ENCODE measurements at regions not wholly inside any gene's neighbourhood (a gene's known extent, or its start where the extent isn't known, plus 50 kb on each side); places are given as distances from the start of the nearest gene placed in this dataset.
A peak's percentile ranks its signal among the peaks of the same experiment; 100 is the strongest.

DNA sequence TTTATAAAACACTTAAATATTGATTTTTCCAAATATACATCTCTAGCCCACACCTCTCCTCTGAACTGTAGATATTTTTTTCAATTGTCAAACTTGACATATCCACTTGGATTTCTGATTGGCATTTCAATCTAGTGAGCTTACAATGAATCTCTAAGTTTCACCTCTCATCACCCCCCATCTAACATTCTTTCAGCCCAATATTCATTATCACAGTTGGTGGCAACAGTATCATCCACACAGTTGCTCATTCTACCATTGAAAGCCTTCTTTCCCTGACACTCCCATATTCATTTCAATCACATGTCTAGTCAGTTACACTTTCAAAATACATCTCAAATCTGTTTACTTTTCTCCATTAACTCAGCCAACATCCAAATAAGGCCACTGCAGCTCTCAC lies 385.2 kb downstream of the PCDH20 start:
- no peak for DNase-seq (ENCODE audit: low spot score)

DNA sequence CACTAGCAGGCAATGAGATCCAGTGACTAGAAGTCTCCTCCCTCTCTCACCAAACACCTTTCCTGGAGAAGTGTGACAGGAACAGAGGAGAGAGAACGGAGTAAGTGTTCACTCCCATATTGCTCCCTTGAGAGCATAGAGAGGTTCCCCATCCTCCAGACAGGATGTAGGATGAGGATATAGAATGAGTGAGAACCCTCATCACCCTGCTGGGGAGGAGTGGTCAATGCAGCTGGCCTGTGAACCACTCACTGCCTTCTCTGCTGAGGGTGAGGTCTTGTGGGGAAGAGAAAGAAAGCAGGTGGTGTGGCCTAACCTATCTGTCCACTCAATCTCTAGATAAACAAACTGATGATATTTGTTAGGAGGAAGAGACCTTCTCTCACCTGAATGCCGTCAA lies 386.6 kb downstream of the PCDH20 start:
- no peak for DNase-seq (ENCODE audit: low spot score)

DNA sequence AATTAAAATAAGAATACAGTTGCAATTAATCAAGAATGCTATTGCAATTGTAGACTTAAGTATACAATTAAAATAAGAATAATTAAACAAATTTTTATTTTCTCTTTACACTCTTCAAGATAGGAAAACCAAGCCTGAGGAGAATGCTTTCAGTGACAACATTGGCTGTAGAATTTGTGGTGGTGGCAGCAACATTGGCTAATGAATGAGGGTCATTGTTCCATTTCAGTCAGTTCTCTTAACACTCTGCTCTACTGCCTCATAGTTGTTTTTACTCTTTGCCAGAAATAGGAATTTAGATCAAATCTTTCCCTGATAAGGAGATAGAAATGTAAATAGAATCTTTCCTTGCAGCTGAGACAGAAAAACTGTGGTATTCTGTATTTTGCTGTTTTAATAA lies 391.6 kb downstream of the PCDH20 start:
- no peak for DNase-seq (ENCODE audit: low spot score)

DNA sequence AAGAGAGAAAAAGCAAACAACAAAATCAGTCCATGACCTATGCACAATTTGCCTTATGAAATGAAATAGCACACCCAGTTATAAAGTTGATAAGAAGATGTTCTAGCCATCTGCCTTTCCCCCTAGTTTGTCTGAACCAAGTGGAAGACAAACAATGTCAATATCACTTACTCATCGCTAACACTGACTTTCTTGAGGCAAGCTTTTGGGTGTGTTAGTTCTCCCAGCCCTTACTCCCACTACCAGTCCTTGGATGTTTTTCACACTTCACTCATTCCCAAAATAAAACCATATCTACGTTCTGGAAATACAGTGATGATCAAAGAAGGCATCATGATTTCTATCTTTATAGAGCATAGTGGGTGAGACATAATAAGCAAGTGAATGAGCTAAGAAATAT lies 393.8 kb downstream of the PCDH20 start:
- no peak for DNase-seq (ENCODE audit: low spot score)

DNA sequence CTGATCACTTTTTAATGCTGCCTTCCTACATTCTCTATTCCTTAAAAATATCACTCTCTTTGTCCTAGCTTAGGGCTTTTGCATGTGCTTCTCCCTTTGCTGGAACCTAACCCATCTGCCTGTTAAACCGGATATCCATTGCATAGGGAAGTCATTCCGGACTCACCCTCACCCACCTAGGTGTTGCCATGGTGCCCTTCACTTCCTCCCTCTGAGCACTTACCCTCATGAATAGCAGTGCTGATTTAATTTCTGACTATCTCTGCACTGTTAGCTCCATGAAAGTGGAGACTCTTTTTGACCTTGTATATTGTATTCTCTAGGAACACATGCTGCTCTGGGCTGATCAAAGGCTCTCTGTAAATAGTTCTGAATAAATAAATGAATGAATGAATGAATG lies 401.9 kb downstream of the PCDH20 start:
- no peak for DNase-seq (ENCODE audit: low spot score)

DNA sequence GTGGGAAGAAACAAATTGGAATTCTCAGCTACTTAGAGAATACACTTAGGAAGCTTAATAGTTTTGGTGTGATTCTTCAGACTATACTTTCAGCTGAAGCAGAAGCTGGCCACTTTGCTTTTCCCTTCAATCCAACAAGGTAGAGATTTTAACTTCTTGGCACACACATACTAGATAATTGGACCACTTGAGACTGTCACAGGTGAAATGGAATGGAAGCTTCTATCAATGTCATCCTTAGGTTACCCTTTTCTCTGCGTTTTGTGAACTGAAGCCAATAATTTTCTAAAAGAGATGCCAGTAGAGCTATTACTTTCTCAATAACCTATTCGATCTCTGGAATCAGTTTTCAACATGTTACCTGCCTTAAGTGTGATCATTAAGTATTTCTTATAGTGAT lies 405.3 kb downstream of the PCDH20 start:
- no peak for DNase-seq (ENCODE audit: low spot score)

DNA sequence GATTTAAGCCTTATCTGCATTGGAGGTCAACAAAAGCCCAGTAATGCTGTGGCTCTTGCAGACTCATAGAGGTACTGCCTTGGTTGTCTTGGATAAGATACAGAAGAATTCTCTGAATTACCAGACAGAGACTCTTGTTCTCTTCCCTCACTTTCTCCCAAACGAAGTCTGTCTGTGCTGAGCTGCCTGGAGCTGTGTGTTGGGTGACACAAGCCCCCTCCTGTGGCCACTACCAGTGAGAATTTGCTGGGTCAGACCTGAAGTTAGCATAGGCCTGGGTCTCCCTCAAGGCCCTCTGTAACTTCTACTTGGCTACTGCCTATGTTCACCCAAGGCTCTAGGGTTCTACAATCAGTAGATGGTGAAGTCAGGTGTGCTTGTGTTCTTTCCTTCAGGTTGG lies 413.0 kb downstream of the PCDH20 start:
- no peak for DNase-seq (ENCODE audit: low spot score)

DNA sequence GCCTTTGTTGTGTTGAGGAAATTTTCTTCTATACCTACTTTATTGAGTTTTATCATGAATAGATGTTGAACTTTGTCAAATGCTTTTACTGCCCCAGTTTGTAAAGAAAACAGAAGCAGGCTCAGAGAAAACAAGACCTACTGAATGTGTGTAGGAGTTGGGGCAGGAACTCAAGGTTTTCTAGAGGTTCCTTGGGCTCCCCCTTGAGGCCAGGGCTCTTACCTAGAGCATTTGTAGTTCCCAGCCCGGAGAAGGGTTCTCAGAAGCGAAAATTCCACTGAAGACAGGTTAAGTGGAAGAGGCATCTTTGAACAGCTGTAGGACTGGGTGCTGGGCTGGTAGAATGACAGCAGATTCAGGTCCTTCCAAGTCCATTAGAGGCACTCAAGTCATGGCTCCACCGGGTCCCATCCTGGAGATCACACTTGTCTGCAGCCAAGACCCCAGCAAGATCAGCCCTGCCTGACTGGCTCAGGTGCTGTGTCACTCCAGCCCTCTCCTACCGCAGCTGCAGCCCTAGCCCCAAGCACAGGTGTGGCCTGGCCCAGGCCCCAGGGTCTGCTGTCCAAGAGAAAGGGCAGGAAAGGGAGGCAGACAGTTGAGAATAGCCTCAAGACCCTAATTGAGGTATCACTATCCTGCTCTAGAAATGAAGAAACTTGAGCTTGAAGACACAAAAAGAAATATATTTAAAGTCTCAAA lies 425.5 kb downstream of the PCDH20 start:
- DNase-seq (ENCODE audit: low spot score) = no peak

DNA sequence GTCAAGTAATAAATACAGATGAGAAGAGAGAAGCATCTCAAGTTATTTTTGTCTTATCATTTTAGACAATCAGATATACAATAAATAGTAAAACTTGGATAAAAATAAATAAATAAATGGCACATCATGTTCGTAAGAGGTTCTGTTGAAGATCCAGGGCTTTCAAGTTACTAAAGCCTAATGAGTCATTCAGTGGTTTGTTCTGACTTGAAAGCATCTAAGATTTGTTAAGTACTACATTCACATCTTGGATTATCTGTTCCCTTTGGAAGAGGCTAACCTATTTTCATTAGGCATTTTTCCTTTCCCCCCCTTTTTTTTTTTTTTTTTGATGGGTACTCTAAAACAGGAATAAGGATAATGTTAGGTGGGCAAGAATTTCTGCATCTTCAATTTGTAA lies 429.3 kb downstream of the PCDH20 start:
- DNase-seq (ENCODE audit: low spot score) = no peak

DNA sequence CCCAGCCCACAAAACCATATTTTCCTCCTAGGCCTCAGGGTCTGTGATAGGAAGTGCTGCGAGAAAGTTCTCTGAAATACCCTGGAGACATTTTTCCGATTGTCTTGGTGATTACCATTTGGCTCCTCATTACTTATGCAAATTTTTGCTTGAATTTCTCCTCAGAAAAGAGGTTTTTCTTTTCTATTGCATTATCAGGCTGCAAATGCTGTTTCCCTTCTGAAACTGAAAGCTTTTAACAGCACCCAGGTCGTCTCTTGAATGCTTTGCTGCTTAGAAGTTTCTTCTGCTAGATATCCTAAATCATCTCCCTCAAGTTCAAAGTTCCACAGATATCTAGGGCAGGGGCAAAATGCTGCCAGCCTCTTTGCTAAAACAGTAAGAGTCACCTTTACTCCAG lies 434.2 kb downstream of the PCDH20 start:
- no peak for DNase-seq (ENCODE audit: low spot score)

DNA sequence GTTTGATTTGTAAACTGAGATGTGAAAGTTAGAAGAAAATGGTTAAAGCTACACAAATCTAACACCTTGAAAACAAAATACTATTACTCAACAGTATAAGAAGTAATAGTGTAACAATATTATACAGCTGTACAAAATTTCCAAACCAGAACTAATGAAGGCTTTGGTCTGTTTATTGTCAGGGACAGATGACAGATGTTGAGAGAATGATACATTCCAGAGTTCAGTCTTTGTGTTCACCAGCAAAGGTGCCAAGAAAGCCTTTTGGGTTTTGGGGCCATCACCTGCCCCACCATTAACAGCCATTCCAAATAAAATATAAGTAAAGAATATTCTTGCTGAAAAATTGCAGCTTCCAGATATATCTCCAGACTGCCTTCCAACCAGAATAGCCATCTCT lies 439.3 kb downstream of the PCDH20 start:
- no peak for DNase-seq (ENCODE audit: low spot score)

DNA sequence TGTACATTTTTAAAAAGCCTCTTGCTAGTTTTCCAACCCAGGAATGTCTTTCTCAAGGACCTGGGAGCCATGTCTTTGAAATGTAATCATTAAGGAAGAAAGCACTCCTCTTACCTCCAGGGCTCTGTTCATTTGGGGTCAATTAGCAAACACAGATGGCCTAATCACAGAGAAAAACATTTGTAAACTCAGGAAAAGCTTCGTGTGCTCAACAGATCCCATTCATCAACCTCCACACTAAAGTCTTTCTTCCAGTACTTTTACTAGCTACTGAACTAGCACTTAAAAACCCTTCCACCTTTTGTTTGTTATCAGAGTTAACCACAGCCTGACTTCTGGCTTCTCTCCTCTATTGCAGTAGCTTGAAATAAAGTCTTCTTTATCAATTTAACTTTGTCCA lies 441.4 kb downstream of the PCDH20 start:
- DNase-seq (ENCODE audit: low spot score) = no peak

DNA sequence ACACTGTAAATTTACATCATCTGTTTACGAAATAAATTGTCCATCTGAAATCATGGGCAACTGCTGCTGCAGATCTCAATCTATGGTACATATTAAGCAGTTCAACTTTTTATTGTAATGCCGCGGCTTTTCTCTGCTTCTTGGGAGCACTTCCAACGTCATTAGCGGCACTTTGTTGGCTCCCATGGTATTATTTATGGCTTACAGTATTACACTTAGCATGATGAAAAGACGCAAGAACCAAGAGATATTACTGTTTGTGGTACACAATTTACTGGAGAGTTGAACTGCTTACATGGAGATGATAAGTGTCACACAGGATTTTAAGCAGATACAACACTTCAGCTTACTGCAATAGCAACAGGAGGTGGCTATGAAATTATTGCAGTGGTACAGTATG lies 442.1 kb downstream of the PCDH20 start:
- DNase-seq (ENCODE audit: low spot score) = no peak

DNA sequence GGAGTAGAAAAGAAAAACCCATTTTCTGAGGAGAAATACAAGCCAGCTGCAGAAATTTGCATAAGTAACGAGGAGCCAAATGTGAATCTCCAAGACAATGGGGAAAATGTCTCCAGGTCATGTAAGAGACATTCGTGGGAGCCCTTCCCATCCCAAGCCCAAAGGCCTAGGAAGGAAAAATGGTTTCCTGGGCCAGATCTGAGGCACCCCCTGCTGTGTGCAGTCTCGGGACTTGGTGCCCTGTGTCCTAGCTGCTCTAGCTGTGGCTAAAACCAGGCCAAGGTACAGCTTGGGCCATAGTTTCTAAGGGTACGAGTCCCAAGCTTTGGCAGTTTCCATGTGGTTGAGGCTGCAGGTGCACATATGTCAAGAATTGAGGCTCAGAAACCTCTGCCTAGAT lies 444.9 kb downstream of the PCDH20 start:
- no peak for DNase-seq (ENCODE audit: low spot score)

DNA sequence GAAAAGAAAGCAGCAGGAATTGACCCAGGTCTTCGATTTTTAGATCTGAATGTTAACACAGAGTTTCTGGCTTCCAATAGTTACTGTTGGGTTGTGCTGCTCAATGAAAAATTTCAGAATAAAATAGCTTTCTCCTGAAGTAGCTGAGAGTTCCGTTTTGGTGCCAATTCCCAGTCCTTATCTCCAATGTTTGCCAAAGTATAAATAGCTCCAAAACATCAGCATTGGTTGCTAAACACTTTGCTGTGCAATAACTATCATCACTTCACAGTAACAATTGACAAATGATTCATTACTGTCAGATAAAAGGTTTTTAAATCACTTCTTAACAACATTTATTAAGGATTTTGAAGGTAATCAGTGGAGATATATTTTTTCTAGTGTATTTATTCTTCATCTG lies 446.0 kb downstream of the PCDH20 start:
- no peak for DNase-seq (ENCODE audit: low spot score)

DNA sequence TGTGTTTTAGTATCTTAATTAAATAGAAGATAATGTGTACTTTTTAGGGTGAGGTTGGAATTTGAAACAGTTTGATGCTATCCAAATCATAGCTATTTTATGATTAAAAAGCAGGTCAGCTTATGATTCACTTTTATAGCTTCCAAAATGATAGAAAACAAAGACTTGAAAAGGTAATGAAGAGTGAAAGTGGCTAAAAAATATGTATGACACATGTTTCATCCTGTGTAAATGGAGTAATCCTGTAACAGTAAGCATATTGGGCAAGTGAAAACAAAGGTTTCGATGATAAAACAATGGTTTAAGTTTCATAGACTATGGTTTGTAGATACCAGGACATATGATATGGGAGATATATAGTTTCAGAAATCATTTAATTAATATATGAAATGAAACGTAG lies 456.2 kb downstream of the PCDH20 start:
- no peak for DNase-seq (ENCODE audit: low spot score)

DNA sequence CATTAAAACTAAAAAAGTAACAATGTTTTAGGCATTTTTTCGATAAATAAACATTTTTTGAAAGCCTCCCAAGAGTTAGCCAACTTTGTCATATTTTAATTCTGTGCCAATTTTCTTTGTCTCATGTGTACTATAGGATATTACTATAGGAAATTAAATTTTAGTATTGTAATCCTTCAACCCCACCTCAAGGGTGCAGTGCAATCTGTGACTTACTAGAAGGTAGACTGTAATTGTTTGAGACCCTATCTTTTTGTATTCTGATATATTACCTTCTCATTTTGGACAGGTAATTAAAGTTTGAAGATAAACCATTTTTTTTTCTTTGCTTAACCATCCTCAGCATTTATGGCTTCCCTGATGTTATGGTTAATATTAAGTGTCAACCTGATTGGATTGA lies 457.8 kb downstream of the PCDH20 start:
- no peak for DNase-seq (ENCODE audit: low spot score)

DNA sequence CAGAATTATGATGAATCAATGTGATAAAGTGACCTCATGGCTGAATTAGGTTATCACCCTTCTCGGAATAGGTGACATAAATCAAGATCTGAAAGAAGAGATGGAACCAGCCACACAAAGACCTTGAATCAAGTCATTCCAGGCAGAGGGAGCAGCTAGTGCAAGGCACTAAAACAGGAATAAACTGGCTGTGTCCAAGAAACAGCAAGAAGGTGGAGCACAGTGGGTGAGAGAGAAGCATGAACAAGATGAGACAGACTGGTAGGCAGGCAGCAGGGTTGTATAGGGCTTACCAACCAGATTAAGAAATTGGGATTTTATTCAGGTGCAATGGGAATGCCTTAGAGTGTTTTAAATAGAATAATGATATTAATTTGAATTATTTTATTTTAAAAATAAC lies 470.3 kb downstream of the PCDH20 start:
- no peak for DNase-seq (ENCODE audit: low spot score)

DNA sequence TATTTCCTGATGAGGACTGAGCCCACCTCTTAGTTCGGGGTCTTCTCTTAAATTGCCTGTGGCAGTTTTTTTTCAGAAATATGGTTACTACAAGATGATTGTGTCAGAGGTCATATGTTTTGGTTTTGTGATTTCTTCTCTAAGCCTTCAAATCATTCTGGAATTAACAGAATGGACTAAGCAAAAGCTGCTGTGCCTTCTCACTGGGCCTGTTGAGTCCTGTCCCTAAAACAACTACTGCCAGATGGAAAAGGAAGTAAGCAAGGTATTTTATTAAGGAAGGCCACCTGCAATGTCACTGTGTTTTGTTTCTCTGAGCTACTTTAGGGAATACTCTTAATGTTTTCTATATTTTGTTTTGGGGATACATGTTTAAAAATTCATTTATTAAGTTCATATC lies 470.8 kb downstream of the PCDH20 start:
- no peak for DNase-seq (ENCODE audit: low spot score)

DNA sequence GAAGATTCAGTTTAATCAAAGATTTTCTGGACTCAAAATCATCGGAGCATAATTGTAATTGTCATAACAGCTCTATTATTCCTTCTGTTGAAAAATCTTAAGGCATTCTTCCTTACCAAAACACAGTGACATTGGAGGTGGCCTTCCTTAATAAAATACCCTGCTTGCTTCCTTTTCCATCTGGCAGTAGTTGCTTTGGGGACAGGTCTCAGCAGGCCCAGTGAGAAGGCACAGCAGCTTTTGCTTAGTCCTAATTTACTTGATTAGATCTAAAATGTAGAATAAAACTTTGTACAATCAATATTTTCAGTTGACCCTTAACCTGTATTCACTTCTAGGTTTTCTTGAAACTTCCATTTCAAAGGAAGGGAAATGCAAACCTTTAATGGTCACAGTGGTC lies 471.6 kb downstream of the PCDH20 start:
- no peak for DNase-seq (ENCODE audit: low spot score)

DNA sequence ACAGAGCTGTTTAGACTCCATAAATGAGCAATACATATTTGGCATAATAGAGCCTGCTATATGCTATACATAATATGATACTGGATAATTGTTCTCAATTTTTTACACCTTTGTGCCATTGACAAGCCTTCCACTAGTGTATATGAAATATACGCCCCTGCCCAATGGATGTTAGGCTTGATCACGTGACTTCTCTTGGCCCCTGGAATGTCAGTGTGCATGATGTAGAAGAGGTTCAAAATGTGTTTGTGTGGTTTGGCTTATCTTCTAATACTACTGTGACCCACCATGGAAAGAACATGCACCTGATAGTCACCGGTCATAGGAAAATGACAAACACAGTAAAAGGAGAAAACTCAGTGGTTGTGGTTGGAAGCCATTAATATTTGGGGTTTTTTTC lies 479.4 kb downstream of the PCDH20 start:
- DNase-seq (ENCODE audit: low spot score) = no peak

DNA sequence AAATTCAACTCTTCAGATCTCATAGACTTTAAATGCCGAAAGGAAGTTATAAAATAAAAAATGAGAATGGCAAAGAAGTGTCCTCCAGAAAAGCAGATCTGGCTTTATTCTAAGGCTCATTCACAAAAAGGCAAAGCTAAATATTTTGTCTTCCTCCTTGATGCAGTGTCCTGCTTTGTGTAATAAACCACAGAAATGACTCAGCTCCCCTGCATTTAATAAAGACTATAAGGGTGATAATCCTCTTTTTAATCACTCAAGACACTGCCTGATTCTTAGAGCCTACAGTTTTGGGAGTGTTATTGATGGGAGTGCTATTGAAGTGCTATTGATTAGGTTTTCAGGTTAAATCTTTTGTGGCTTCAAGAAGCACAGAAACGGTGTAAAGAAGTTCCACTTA lies 482.0 kb downstream of the PCDH20 start:
- no peak for DNase-seq (ENCODE audit: low spot score)

DNA sequence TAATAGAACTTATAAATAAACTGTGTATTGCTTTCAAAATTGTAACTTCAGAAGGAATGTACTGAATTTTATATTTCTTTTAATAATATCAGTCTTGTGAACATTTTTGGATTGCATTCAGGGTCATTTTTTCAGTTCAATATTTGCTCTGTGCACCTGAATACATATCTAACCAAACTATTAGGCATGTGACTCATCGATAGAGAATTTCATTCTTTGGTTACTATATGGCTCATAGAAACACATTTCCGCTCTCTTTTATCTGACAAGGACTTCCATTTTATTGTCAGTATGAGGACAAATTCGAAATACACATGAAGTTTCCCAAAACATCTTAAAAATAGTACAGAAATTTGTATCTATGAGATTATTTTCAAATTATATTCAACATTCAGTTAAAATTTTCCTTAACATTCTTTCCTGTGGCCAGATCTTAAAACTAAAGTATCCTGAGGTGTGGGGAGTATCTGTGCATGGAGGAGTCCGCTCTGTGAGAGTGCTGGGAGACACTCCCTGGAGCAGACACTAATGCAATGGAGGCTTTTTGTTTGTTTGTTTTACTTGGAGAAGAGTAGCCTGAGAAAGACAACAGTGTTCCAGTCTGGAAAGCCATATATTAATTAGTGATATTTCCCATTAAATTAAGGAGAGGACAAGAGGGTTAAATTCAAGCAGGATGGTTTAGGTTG lies 483.6 kb downstream of the PCDH20 start:
- DNase-seq (ENCODE audit: low spot score) = peak; percentile 2

DNA sequence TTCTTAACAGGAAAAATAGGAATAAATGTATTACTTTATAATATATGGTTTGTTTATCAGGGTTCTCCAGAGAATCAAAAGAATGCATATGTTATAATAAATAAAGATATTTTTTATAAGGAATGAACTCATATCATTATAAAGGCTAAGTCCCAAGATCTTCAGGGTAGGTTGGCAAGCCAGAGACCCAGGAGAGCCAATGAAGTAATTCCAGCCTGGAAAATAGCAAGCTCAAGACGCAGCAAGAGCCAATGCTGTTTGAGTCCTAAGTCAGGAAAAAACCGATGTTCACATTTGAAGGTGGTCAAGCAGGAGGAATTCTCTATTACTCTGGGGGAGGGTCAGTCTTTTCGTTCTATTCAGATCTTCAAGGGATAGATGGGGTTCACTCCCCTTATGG lies 490.0 kb downstream of the PCDH20 start:
- DNase-seq (ENCODE audit: low spot score) = no peak

Measured in A172 (cell line).